Peyer's patch (tissue), 4 donors: ENCODE measurements at regions not wholly inside any gene's neighbourhood (a gene's known extent, or its start where the extent isn't known, plus 50 kb on each side); places are given as distances from the start of the nearest gene placed in this dataset.

Source experiments
- DNase-seq, 3 donors: peaks; one replicate each; pipeline ENCODE4 v3.0.0-alpha.2; 2017 to 2019
- H3K27ac ChIP-seq, 4 donors: fragments of 200-600 bp; sonication (generic); one replicate each; pipeline ENCODE4 v1.5.1; 2016 to 2019
- H3K27me3 ChIP-seq, 2 donors: fragments of 200-600 bp; sonication (generic); one replicate each; pipeline ENCODE4 v1.5.1; 2019
- H3K36me3 ChIP-seq, 3 donors: fragments of 200-600 bp; sonication (generic); one replicate each; pipeline ENCODE4 v1.5.1; 2016 to 2019
- H3K4me1 ChIP-seq, 4 donors: fragments of 200-600 bp; sonication (generic); one replicate each; pipeline ENCODE4 v1.5.1; 2016 to 2019
- H3K4me3 ChIP-seq, 4 donors: fragments of 200-600 bp; sonication (generic); 1 replicate in 3 of 4; 2 replicates in 1 of 4; pipeline ENCODE4 v1.5.1; 2016 to 2019; ENCODE audit warnings: mild to moderate bottlenecking in 1 of 4
- H3K9me3 ChIP-seq, 4 donors: fragments of 200-600 bp; sonication (generic); one replicate each; pipeline ENCODE4 v1.5.1; 2016 to 2019; ENCODE audit warnings: mild to moderate bottlenecking in 1 of 4
- CTCF ChIP-seq, 6 experiments: fragments of 450-650 bp in 4 of 6; fragments of 200-600 bp in 2 of 6; sonication (generic) in 1 of 6; IDR thresholded peaks; one replicate each; pipeline ENCODE4 v1.5.1; 2017 to 2019; ENCODE audit warnings: antibody characterized with exemption in 6 of 6, mild to moderate bottlenecking in 3 of 6, moderate library complexity in 1 of 6
- POLR2A ChIP-seq, 2 donors: fragments of 450-650 bp; IDR thresholded peaks; one replicate each; pipeline ENCODE4 v1.5.1; 2017; ENCODE audit warnings: antibody characterized with exemption in 2 of 2, mild to moderate bottlenecking in 2 of 2, moderate library complexity in 2 of 2

GRCh38 chr7:68423356-68423755 is 1174.9 kb upstream of the AUTS2 start:
- H3K4me1 ChIP-seq, result no peaks in the 10 kb centered on the region
- H3K9me3 ChIP-seq, result no peaks in the 10 kb centered on the region
- H3K36me3 ChIP-seq, result no peaks in the 10 kb centered on the region
- H3K27me3 ChIP-seq, result no peaks in the 10 kb centered on the region
- DNase-seq, result no peak
- H3K4me3 ChIP-seq, result no peak overlapping the region
- TF ChIP-seq CTCF (IDR thresholded peaks at IDR 0.05) (no peak), POLR2A (IDR thresholded peaks at IDR 0.05) (no peak)
- H3K27ac ChIP-seq, result no peak overlapping the region

GRCh38 chr7:68424658-68425297 is 1173.5 kb upstream of the AUTS2 start:
- no peaks in the 10 kb centered on the region for H3K36me3 ChIP-seq
- DNase-seq, result no peak
- TF ChIP-seq POLR2A (IDR thresholded peaks at IDR 0.05) (no peak), CTCF (IDR thresholded peaks at IDR 0.05) (no peak)
- no peak overlapping the region for H3K27ac ChIP-seq
- H3K4me1 ChIP-seq, result no peaks in the 10 kb centered on the region
- no peaks in the 10 kb centered on the region for H3K9me3 ChIP-seq
- H3K4me3 ChIP-seq, result no peak overlapping the region
- no peaks in the 10 kb centered on the region for H3K27me3 ChIP-seq

- no peak for TF ChIP-seq POLR2A (IDR thresholded peaks at IDR 0.05)
- TF ChIP-seq CTCF (IDR thresholded peaks at IDR 0.05), result peak in 4 of 6 experiments; percentile 23 to 64 (median 56)
- H3K36me3 ChIP-seq, result no peaks in the 10 kb centered on the region
- DNase-seq, result peak in 1 of 3 donors; percentile 51
- H3K4me1 ChIP-seq, result no peaks in the 10 kb centered on the region
- no peaks in the 10 kb centered on the region for H3K9me3 ChIP-seq
- no peak overlapping the region for H3K27ac ChIP-seq
- no peak overlapping the region for H3K4me3 ChIP-seq
- H3K27me3 ChIP-seq, result no peaks in the 10 kb centered on the region
Observed at GRCh38 chr7:68425377-68425776, 1172.9 kb upstream of the AUTS2 start.

- Histone ChIP-seq H3K27me3 (no peaks in the 10 kb centered on the region), H3K36me3 (no peaks in the 10 kb centered on the region), H3K9me3 (no peaks in the 10 kb centered on the region), H3K27ac (no peak overlapping the region), H3K4me3 (no peak overlapping the region), H3K4me1 (no peaks in the 10 kb centered on the region)
- no peak for TF ChIP-seq CTCF (IDR thresholded peaks at IDR 0.05)
- TF ChIP-seq POLR2A (IDR thresholded peaks at IDR 0.05), result no peak
- DNase-seq, result no peak
Observed at GRCh38 chr7:68429411-68430117, 1168.7 kb upstream of the AUTS2 start.

GRCh38 chr7:68432585-68432984 is 1165.7 kb upstream of the AUTS2 start:
- TF ChIP-seq CTCF (IDR thresholded peaks at IDR 0.05) (no peak), POLR2A (IDR thresholded peaks at IDR 0.05) (no peak)
- Histone ChIP-seq H3K27ac (no peak overlapping the region), H3K27me3 (no peaks in the 10 kb centered on the region), H3K36me3 (no peaks in the 10 kb centered on the region), H3K4me3 (no peak overlapping the region), H3K9me3 (no peaks in the 10 kb centered on the region), H3K4me1 (no peaks in the 10 kb centered on the region)
- DNase-seq, result no peak
